Osteoblast (primary cell): ENCODE measurements at regions not wholly inside any gene's neighbourhood (a gene's known extent, or its start where the extent isn't known, plus 50 kb on each side); places are given as distances from the start of the nearest gene placed in this dataset.

Experiments
- DNase-seq: peaks from one replicate; pipeline ENCODE4 v3.0.0; 2011; ENCODE audit warnings: low spot score, mixed read lengths; ENCODE audit not compliant: insufficient read length; ENCODE audit errors: missing footprints
- H2AFZ ChIP-seq: 2 replicates; pipeline ENCODE4 v1.6.0; 2011; ENCODE audit warnings: mild to moderate bottlenecking, low read length
- H3K27ac ChIP-seq: 2 replicates; pipeline ENCODE4 v1.5.1; 2011; ENCODE audit warnings: mild to moderate bottlenecking, low read depth, low read length, moderate library complexity
- H3K27me3 ChIP-seq: 2 replicates; pipeline ENCODE4 v1.6.0; 2012; ENCODE audit warnings: mild to moderate bottlenecking, control low read depth, inconsistent platforms, low read length, moderate library complexity; ENCODE audit not compliant: insufficient read depth
- H3K36me3 ChIP-seq: 2 replicates; pipeline ENCODE4 v1.5.1; 2011; ENCODE audit warnings: mild to moderate bottlenecking, low read length, control low read depth, moderate library complexity; ENCODE audit not compliant: insufficient read depth
- H3K4me1 ChIP-seq: 2 replicates; pipeline ENCODE4 v1.5.1; 2011; ENCODE audit warnings: mild to moderate bottlenecking, low read length, control low read depth, moderate library complexity; ENCODE audit not compliant: insufficient read depth
- H3K4me2 ChIP-seq: 2 replicates; pipeline ENCODE4 v1.6.0; 2011; ENCODE audit warnings: mild to moderate bottlenecking, low read length; ENCODE audit not compliant: insufficient read depth
- H3K4me3 ChIP-seq: fragments of 200-600 bp; sonication (generic); 3 replicates; pipeline ENCODE4 v1.5.1; 2012; ENCODE audit warnings: mild to moderate bottlenecking, low read length, inconsistent platforms; ENCODE audit not compliant: insufficient read depth
- H3K79me2 ChIP-seq: 2 replicates; pipeline ENCODE4 v1.6.0; 2012; ENCODE audit warnings: mild to moderate bottlenecking, low read length, control low read depth, inconsistent platforms; ENCODE audit not compliant: insufficient read depth
- H3K9me3 ChIP-seq: 2 replicates; pipeline ENCODE4 v1.5.1; 2011; ENCODE audit warnings: low read depth, low read length, control low read depth
- H4K20me1 ChIP-seq: 2 replicates; pipeline ENCODE4 v1.6.0; 2012; ENCODE audit warnings: mild to moderate bottlenecking, low read length, control low read depth; ENCODE audit not compliant: insufficient read depth
- CTCF ChIP-seq: IDR thresholded peaks from 2 replicates; pipeline ENCODE4 v1.5.1; 2011; ENCODE audit warnings: mild to moderate bottlenecking, low read depth, low read length, moderate library complexity; ENCODE audit errors: extremely low read depth

- Histone ChIP-seq H4K20me1 (no peaks in the 10 kb centered on the region), H3K79me2 (no peaks in the 10 kb centered on the region), H3K27ac (no peak overlapping the region), H3K4me1 (peaks cover 5% of the 10 kb centered on the region), H3K36me3 (no peaks in the 10 kb centered on the region), H3K4me3 (no peak overlapping the region), H2AFZ (no peak overlapping the region), H3K9me3 (no peaks in the 10 kb centered on the region), H3K4me2 (no peak overlapping the region), H3K27me3 (peaks cover 10% of the 10 kb centered on the region)
- no peak for DNase-seq
- no peak for TF ChIP-seq CTCF
Measured at GRCh38 chr10:47121336-47121735, 178.7 kb upstream of the GDF10 start.

- Histone ChIP-seq H3K27me3 (peaks cover 3% of the 10 kb centered on the region), H3K4me3 (no peak overlapping the region), H3K9me3 (no peaks in the 10 kb centered on the region), H4K20me1 (no peaks in the 10 kb centered on the region), H3K4me1 (no peaks in the 10 kb centered on the region), H3K27ac (no peak overlapping the region), H3K79me2 (no peaks in the 10 kb centered on the region), H2AFZ (no peak overlapping the region), H3K36me3 (no peaks in the 10 kb centered on the region), H3K4me2 (no peak overlapping the region)
- TF ChIP-seq CTCF: no peak
- DNase-seq: no peak
Measured at GRCh38 chr10:47123716-47124288, 176.2 kb upstream of the GDF10 start.

GRCh38 chr10:47127188-47127785 is 172.7 kb upstream of the GDF10 start:
- no peaks in the 10 kb centered on the region for H4K20me1 ChIP-seq
- H3K36me3 ChIP-seq: no peaks in the 10 kb centered on the region
- H3K4me3 ChIP-seq: no peak overlapping the region
- H2AFZ ChIP-seq: no peak overlapping the region
- no peak for TF ChIP-seq CTCF
- no peak for DNase-seq
- H3K79me2 ChIP-seq: no peaks in the 10 kb centered on the region
- no peak overlapping the region for H3K27ac ChIP-seq
- H3K9me3 ChIP-seq: no peaks in the 10 kb centered on the region
- H3K4me2 ChIP-seq: no peak overlapping the region
- no peaks in the 10 kb centered on the region for H3K4me1 ChIP-seq
- H3K27me3 ChIP-seq: peaks cover 3% of the 10 kb centered on the region

GRCh38 chr10:47130491-47130890 is 169.5 kb upstream of the GDF10 start:
- no peak for TF ChIP-seq CTCF
- no peaks in the 10 kb centered on the region for H3K79me2 ChIP-seq

More at GRCh38 chr10:47130491-47130890, 169.5 kb upstream of the GDF10 start:
- no peaks in the 10 kb centered on the region for H3K36me3 ChIP-seq
- H3K27ac ChIP-seq: no peak overlapping the region
- H3K4me1 ChIP-seq: no peaks in the 10 kb centered on the region
- no peaks in the 10 kb centered on the region for H3K27me3 ChIP-seq
- no peak for DNase-seq
- no peak overlapping the region for H3K4me2 ChIP-seq
- H4K20me1 ChIP-seq: no peaks in the 10 kb centered on the region
- H3K9me3 ChIP-seq: no peaks in the 10 kb centered on the region
- H2AFZ ChIP-seq: no peak overlapping the region
- no peak overlapping the region for H3K4me3 ChIP-seq
